ENCODE measurements at regions not wholly inside any gene's neighbourhood (a gene's known extent, or its start where the extent isn't known, plus 50 kb on each side); places are given as distances from the start of the nearest gene placed in this dataset.

GRCh38 chr9:30591461-30591860, 1793.0 kb upstream of the ACO1 start:
- DNase-seq (ENCODE audit: low spot score) (no peak), ATAC-seq (no peak), FAIRE-seq (no peak)
- in situ Hi-C loops (cut with HindIII; ENCODE audit: extremely low pct_ligation_motif_present, low pct_unique_long_range_greater_than_20kb), result no loop called here
- ChIA-PET CTCF (ENCODE audit: low intra/inter-chr PET ratio, low total read pairs) (no interaction called here), POLR2A (no interaction called here)
- no TSS peak for BruUV-seq (replicated peaks)
- WGBS (ENCODE audit: low lambda C conversion rate), result 6% methylated on average over 1 of the region's 1 CpG
- Histone ChIP-seq H3K79me2 (ENCODE audit: insufficient read depth, low read length) (no peaks in the 10 kb centered on the region), H3K4me3 (replicated peaks in 1 of 3; ENCODE audit: insufficient read depth in 1 of 3, low read depth in 2 of 3, low read length in 3 of 3) (no peak overlapping the region), H3K27ac (ENCODE audit: extremely low read length, insufficient read depth, low read length) (no peak overlapping the region), H2AFZ (ENCODE audit: low read length) (no peak overlapping the region), H3K36me3 (replicated peaks in 1 of 2; ENCODE audit: control insufficient read depth in 1 of 2, insufficient read depth in 2 of 2, low read length in 2 of 2) (no peaks in the 10 kb centered on the region), H3K4me2 (ENCODE audit: low read depth, low read length) (no peak overlapping the region), H3K9me3 (ENCODE audit: low read length) (no peaks in the 10 kb centered on the region), H3K4me1 (ENCODE audit: insufficient read depth, low read length) (no peaks in the 10 kb centered on the region), H3K9ac (ENCODE audit: insufficient read depth, low read depth, low read length) (no peak overlapping the region), H3K27me3 (ENCODE audit: control insufficient read depth in 1 of 2, insufficient read depth in 2 of 2, low read length in 2 of 2) (no peaks in the 10 kb centered on the region), H4K20me1 (ENCODE audit: insufficient read depth, low read length) (no peaks in the 10 kb centered on the region)
- intact Hi-C loops (cut with micrococcal nuclease; ENCODE audit: unreplicated experiment), result no loop called here
- TF ChIP-seq NR2F2 (IDR thresholded peaks at IDR 0.05; ENCODE audit: borderline replicate concordance, low read depth), result no peak
- TF ChIP-seq ZNF331 (CRISPR knock-in tag; IDR thresholded peaks at IDR 0.05), result no peak
- TF ChIP-seq ZNF615 (CRISPR knock-in tag; IDR thresholded peaks at IDR 0.05; ENCODE audit: borderline replicate concordance), result no peak
- TF ChIP-seq ZNF3 (CRISPR knock-in tag; IDR thresholded peaks at IDR 0.05), result no peak
- TF ChIP-seq KLF12 (CRISPR knock-in tag; IDR thresholded peaks at IDR 0.05; ENCODE audit: borderline replicate concordance), result no peak
- no peak for TF ChIP-seq ZNF800 (CRISPR knock-in tag; IDR thresholded peaks at IDR 0.05)
- TF ChIP-seq FLYWCH1 (CRISPR knock-in tag; IDR thresholded peaks at IDR 0.05), result no peak
- TF ChIP-seq KDM2A (CRISPR knock-in tag; IDR thresholded peaks at IDR 0.05; ENCODE audit: borderline replicate concordance, low read depth), result no peak
- no peak for TF ChIP-seq PREB (CRISPR knock-in tag; IDR thresholded peaks at IDR 0.05)
- no peak for TF ChIP-seq SIN3A (IDR thresholded peaks at IDR 0.05; ENCODE audit: borderline replicate concordance, low read depth, low read length)
- no peak for TF ChIP-seq YEATS4 (CRISPR knock-in tag; IDR thresholded peaks at IDR 0.05; ENCODE audit: borderline replicate concordance)
